IMR-90 (cell line): ENCODE measurements at regions not wholly inside any gene's neighbourhood (a gene's known extent, or its start where the extent isn't known, plus 50 kb on each side); places are given as distances from the start of the nearest gene placed in this dataset.

Source experiments
- MAZ ChIP-seq: IDR thresholded peaks from 2 replicates; pipeline ENCODE4 v1.6.1; 2012; ENCODE audit warnings: low read depth, mild to moderate bottlenecking, low read length, improper control_type of control experiment, moderate library complexity, borderline replicate concordance
- MXI1 ChIP-seq: IDR thresholded peaks from 2 replicates; pipeline ENCODE4 v1.6.1; 2012; ENCODE audit warnings: low read depth, mild to moderate bottlenecking, low read length, moderate library complexity, borderline replicate concordance
- POLR2A ChIP-seq: IDR thresholded peaks from 2 replicates; pipeline ENCODE4 v1.6.1; 2012; ENCODE audit warnings: mild to moderate bottlenecking, low read depth, low read length
- RAD21 ChIP-seq: IDR thresholded peaks from 2 replicates; pipeline ENCODE4 v1.6.1; 2012; ENCODE audit warnings: low read length, improper control_type of control experiment
- RCOR1 ChIP-seq: IDR thresholded peaks from 2 replicates; pipeline ENCODE4 v1.6.1; 2012; ENCODE audit warnings: mild to moderate bottlenecking, low read length, improper control_type of control experiment; ENCODE audit not compliant: insufficient replicate concordance
- RFX5 ChIP-seq: IDR thresholded peaks from 2 replicates; pipeline ENCODE4 v1.8.0; 2012; ENCODE audit warnings: low read depth, mild to moderate bottlenecking, low read length, moderate library complexity
- TF ChIP-seq, protein P1 (sequence below): conservative IDR thresholded peaks from 2 replicates; pipeline ENCODE4 v1.5.1; 2012; ENCODE audit warnings: mild to moderate bottlenecking, low read depth, low read length, improper control_type of control experiment

- TF ChIP-seq, protein P1, sequence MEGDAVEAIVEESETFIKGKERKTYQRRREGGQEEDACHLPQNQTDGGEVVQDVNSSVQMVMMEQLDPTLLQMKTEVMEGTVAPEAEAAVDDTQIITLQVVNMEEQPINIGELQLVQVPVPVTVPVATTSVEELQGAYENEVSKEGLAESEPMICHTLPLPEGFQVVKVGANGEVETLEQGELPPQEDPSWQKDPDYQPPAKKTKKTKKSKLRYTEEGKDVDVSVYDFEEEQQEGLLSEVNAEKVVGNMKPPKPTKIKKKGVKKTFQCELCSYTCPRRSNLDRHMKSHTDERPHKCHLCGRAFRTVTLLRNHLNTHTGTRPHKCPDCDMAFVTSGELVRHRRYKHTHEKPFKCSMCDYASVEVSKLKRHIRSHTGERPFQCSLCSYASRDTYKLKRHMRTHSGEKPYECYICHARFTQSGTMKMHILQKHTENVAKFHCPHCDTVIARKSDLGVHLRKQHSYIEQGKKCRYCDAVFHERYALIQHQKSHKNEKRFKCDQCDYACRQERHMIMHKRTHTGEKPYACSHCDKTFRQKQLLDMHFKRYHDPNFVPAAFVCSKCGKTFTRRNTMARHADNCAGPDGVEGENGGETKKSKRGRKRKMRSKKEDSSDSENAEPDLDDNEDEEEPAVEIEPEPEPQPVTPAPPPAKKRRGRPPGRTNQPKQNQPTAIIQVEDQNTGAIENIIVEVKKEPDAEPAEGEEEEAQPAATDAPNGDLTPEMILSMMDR: no peak
- TF ChIP-seq POLR2A (no peak), RAD21 (no peak), MXI1 (no peak), RFX5 (no peak), RCOR1 (no peak), MAZ (no peak)
These were observed 114.9 kb upstream of the ATP10B start for GRCh38 chr5:160966921-160967320.
